Left ventricle myocardium inferior (tissue), 1 donor: ENCODE measurements at regions not wholly inside any gene's neighbourhood (a gene's known extent, or its start where the extent isn't known, plus 50 kb on each side); places are given as distances from the start of the nearest gene placed in this dataset.

Experiments
- DNase-seq: peaks from one replicate; pipeline ENCODE4 v3.0.0-alpha.2; 2020
- H3K27ac ChIP-seq: fragments of 200-600 bp; replicated peaks from 2 replicates; pipeline ENCODE4 v1.8.0; 2021
- H3K27me3 ChIP-seq: fragments of 200-600 bp; 2 replicates; pipeline ENCODE4 v1.8.0; 2021; ENCODE audit warnings: low read depth
- H3K36me3 ChIP-seq: fragments of 200-600 bp; 2 replicates; pipeline ENCODE4 v1.8.0; 2021
- H3K4me1 ChIP-seq: fragments of 200-600 bp; 2 replicates; pipeline ENCODE4 v1.8.0; 2021
- H3K4me3 ChIP-seq: fragments of 200-600 bp; 2 replicates; pipeline ENCODE4 v1.8.0; 2021; ENCODE audit warnings: mild to moderate bottlenecking, moderate library complexity
- H3K9me3 ChIP-seq: fragments of 200-600 bp; replicated peaks from 2 replicates; pipeline ENCODE4 v1.8.0; 2021
- intact Hi-C: fragments of 100-400 bp; cut with micrococcal nuclease; formaldehyde crosslinking; loops from one replicate; pipeline ENCODE4 v1.11.0; 2022
- TF ChIP-seq, protein P1 (sequence below): fragments of 200-600 bp; IDR thresholded peaks from 2 replicates; pipeline ENCODE4 v1.8.0; 2021; ENCODE audit warnings: antibody characterized with exemption, mild to moderate bottlenecking, borderline replicate concordance
- donor health status: DM: no; HTN: yes; CAD: no; lungs with severe emphysema.

GRCh38 chr6:170075659-170076223 is 215.1 kb downstream of the DLL1 start:
- TF ChIP-seq, protein P1, sequence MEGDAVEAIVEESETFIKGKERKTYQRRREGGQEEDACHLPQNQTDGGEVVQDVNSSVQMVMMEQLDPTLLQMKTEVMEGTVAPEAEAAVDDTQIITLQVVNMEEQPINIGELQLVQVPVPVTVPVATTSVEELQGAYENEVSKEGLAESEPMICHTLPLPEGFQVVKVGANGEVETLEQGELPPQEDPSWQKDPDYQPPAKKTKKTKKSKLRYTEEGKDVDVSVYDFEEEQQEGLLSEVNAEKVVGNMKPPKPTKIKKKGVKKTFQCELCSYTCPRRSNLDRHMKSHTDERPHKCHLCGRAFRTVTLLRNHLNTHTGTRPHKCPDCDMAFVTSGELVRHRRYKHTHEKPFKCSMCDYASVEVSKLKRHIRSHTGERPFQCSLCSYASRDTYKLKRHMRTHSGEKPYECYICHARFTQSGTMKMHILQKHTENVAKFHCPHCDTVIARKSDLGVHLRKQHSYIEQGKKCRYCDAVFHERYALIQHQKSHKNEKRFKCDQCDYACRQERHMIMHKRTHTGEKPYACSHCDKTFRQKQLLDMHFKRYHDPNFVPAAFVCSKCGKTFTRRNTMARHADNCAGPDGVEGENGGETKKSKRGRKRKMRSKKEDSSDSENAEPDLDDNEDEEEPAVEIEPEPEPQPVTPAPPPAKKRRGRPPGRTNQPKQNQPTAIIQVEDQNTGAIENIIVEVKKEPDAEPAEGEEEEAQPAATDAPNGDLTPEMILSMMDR, result no peak
- H3K27me3 ChIP-seq, result peaks cover 5% of the 10 kb centered on the region
- DNase-seq, result no peak
- H3K27ac ChIP-seq, result no peak overlapping the region
- no peak overlapping the region for H3K4me3 ChIP-seq
- H3K36me3 ChIP-seq, result no peaks in the 10 kb centered on the region
- no peaks in the 10 kb centered on the region for H3K4me1 ChIP-seq
- intact Hi-C loops, result no loop called here
- H3K9me3 ChIP-seq, result peaks cover 3% of the 10 kb centered on the region

DNA sequence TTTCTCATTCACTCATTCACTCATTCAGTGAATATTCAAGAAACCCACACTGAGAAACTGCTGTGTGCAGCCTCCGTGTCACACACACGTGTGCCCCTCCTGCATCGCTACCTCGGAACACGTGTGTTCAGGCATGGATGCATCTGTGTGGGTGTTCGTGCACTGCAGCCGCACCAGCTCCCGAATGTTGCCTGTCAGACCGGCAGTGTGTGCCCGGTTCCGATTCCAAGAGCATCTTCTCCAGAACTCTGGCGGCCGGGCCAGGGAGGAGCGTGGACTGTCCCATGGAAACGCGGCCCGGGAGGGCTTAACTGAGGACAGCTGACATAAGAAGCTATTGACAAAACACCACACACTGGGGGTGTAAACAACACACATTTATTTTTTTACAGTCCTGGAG is 216.0 kb downstream of the DLL1 start:
- Histone ChIP-seq H3K27me3 (no peaks in the 10 kb centered on the region), H3K4me3 (no peak overlapping the region), H3K36me3 (no peaks in the 10 kb centered on the region), H3K27ac (no peak overlapping the region), H3K9me3 (peaks cover 5% of the 10 kb centered on the region), H3K4me1 (no peaks in the 10 kb centered on the region)
- no peak for DNase-seq
- TF ChIP-seq, protein P1, result no peak
- intact Hi-C loops, result no loop called here

GRCh38 chr6:170074435-170074834 is 216.4 kb downstream of the DLL1 start:
- DNase-seq, result no peak
- Histone ChIP-seq H3K27ac (no peak overlapping the region), H3K4me3 (no peak overlapping the region), H3K9me3 (peaks cover 10% of the 10 kb centered on the region), H3K4me1 (no peaks in the 10 kb centered on the region), H3K27me3 (no peaks in the 10 kb centered on the region), H3K36me3 (no peaks in the 10 kb centered on the region)
- TF ChIP-seq, protein P1, result no peak
- intact Hi-C loops, result no loop called here

DNA sequence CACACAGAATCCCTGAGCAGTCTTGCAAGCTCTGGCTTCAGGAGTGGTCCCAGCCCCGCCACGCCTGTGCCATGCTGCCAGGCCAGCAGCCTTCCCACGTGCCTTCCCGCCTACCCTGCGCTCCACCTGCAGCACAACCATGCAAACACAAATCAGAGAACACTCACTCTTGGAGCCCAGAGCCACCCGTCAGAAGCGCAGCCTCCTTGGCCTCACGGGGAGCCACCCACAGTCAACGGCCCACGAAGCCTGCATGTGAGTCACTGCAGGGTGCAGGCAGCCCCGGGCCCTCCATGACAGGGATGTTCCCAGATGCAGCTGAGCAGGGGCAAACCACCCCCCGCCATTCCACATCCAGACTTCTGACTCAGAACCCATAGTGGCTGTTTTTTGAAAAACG is 217.0 kb downstream of the DLL1 start:
- TF ChIP-seq, protein P1, result no peak
- Histone ChIP-seq H3K27me3 (peaks cover under 1% of the 10 kb centered on the region), H3K36me3 (no peaks in the 10 kb centered on the region), H3K4me1 (no peaks in the 10 kb centered on the region), H3K9me3 (peaks cover 14% of the 10 kb centered on the region), H3K4me3 (no peak overlapping the region), H3K27ac (no peak overlapping the region)
- intact Hi-C loops, result no loop called here
- DNase-seq, result no peak

DNA sequence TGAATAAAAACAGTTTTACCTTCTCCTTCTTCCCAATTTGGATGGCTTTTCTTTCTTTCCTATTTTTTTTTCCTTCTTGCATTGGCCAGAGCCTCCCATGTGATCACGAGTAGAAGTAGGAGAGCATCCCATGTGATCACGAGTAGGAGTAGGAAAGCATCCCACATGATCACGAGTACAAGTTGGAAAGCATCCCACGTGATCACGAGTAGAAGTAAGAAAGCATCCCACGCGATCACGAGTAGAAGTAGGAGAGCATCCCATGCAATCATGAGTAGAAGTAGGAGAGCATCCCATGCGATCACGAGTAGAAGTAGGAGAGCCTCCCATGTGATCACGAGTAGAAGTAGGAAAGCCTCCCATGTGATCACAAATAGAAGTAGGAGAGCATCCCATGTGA is 218.6 kb downstream of the DLL1 start:
- no peak for DNase-seq
- TF ChIP-seq, protein P1, result no peak
- H3K4me3 ChIP-seq, result no peak overlapping the region
- no peak overlapping the region for H3K27ac ChIP-seq
- no peaks in the 10 kb centered on the region for H3K4me1 ChIP-seq
- intact Hi-C loops, result no loop called here
- H3K27me3 ChIP-seq, result peaks cover 7% of the 10 kb centered on the region
- peaks cover 14% of the 10 kb centered on the region for H3K9me3 ChIP-seq
- H3K36me3 ChIP-seq, result no peaks in the 10 kb centered on the region
